ENCODE measurements at regions not wholly inside any gene's neighbourhood (a gene's known extent, or its start where the extent isn't known, plus 50 kb on each side); places are given as distances from the start of the nearest gene placed in this dataset.

GRCh38 chr10:93206652-93207051, 133.0 kb downstream of the CYP26A1 start:
- no peaks in the 10 kb centered on the region for H3K36me3 ChIP-seq (ENCODE audit: control insufficient read depth, low read depth, low read length)
- H3K4me3 ChIP-seq (ENCODE audit: low read length): no peak overlapping the region
- H3K27me3 ChIP-seq (ENCODE audit: control insufficient read depth, insufficient read depth, low read length): no peaks in the 10 kb centered on the region
- no peak overlapping the region for H3K9ac ChIP-seq (ENCODE audit: low read length)
- no peak overlapping the region for H3K27ac ChIP-seq (ENCODE audit: low read length)
- H3K9me3 ChIP-seq (ENCODE audit: control insufficient read depth, low read depth, low read length): no peaks in the 10 kb centered on the region
- no peaks in the 10 kb centered on the region for H3K4me1 ChIP-seq (ENCODE audit: control insufficient read depth, low read depth, low read length)

GRCh38 chr10:93208717-93209464, 135.2 kb downstream of the CYP26A1 start:
- no peak overlapping the region for H3K4me3 ChIP-seq (ENCODE audit: low read length)
- no peaks in the 10 kb centered on the region for H3K27me3 ChIP-seq (ENCODE audit: control insufficient read depth, insufficient read depth, low read length)
- H3K9ac ChIP-seq (ENCODE audit: low read length): no peak overlapping the region
- no peak overlapping the region for H3K27ac ChIP-seq (ENCODE audit: low read length)
- no peaks in the 10 kb centered on the region for H3K4me1 ChIP-seq (ENCODE audit: control insufficient read depth, low read depth, low read length)
- H3K36me3 ChIP-seq (ENCODE audit: control insufficient read depth, low read depth, low read length): no peaks in the 10 kb centered on the region
- no peaks in the 10 kb centered on the region for H3K9me3 ChIP-seq (ENCODE audit: control insufficient read depth, low read depth, low read length)

- Histone ChIP-seq H3K27me3 (ENCODE audit: control insufficient read depth, insufficient read depth, low read length) (no peaks in the 10 kb centered on the region), H3K9ac (ENCODE audit: low read length) (no peak overlapping the region), H3K9me3 (ENCODE audit: control insufficient read depth, low read depth, low read length) (no peaks in the 10 kb centered on the region), H3K4me1 (ENCODE audit: control insufficient read depth, low read depth, low read length) (no peaks in the 10 kb centered on the region), H3K27ac (ENCODE audit: low read length) (no peak overlapping the region), H3K36me3 (ENCODE audit: control insufficient read depth, low read depth, low read length) (no peaks in the 10 kb centered on the region), H3K4me3 (ENCODE audit: low read length) (no peak overlapping the region)
Observed at GRCh38 chr10:93211991-93212390, 138.3 kb downstream of the CYP26A1 start.

- Histone ChIP-seq H3K27ac (ENCODE audit: low read length) (no peak overlapping the region), H3K27me3 (ENCODE audit: control insufficient read depth, insufficient read depth, low read length) (no peaks in the 10 kb centered on the region), H3K9ac (ENCODE audit: low read length) (no peak overlapping the region), H3K9me3 (ENCODE audit: control insufficient read depth, low read depth, low read length) (no peaks in the 10 kb centered on the region), H3K36me3 (ENCODE audit: control insufficient read depth, low read depth, low read length) (no peaks in the 10 kb centered on the region), H3K4me1 (ENCODE audit: control insufficient read depth, low read depth, low read length) (no peaks in the 10 kb centered on the region), H3K4me3 (ENCODE audit: low read length) (no peak overlapping the region)
Observed at GRCh38 chr10:93215312-93215711, 141.6 kb downstream of the CYP26A1 start.

GRCh38 chr10:93216341-93216985, 142.8 kb downstream of the CYP26A1 start:
- Histone ChIP-seq H3K27ac (ENCODE audit: low read length) (no peak overlapping the region), H3K9me3 (ENCODE audit: control insufficient read depth, low read depth, low read length) (no peaks in the 10 kb centered on the region), H3K9ac (ENCODE audit: low read length) (no peak overlapping the region), H3K36me3 (ENCODE audit: control insufficient read depth, low read depth, low read length) (no peaks in the 10 kb centered on the region), H3K27me3 (ENCODE audit: control insufficient read depth, insufficient read depth, low read length) (no peaks in the 10 kb centered on the region), H3K4me1 (ENCODE audit: control insufficient read depth, low read depth, low read length) (no peaks in the 10 kb centered on the region), H3K4me3 (ENCODE audit: low read length) (no peak overlapping the region)

- Histone ChIP-seq H3K9me3 (ENCODE audit: control insufficient read depth, low read depth, low read length) (no peaks in the 10 kb centered on the region), H3K36me3 (ENCODE audit: control insufficient read depth, low read depth, low read length) (no peaks in the 10 kb centered on the region), H3K4me1 (ENCODE audit: control insufficient read depth, low read depth, low read length) (no peaks in the 10 kb centered on the region), H3K9ac (ENCODE audit: low read length) (no peak overlapping the region), H3K27ac (ENCODE audit: low read length) (no peak overlapping the region), H3K4me3 (ENCODE audit: low read length) (no peak overlapping the region), H3K27me3 (ENCODE audit: control insufficient read depth, insufficient read depth, low read length) (no peaks in the 10 kb centered on the region)
Observed at GRCh38 chr10:93218386-93218785, 144.7 kb downstream of the CYP26A1 start.

- H3K4me1 ChIP-seq (ENCODE audit: control insufficient read depth, low read depth, low read length): no peaks in the 10 kb centered on the region
- no peak overlapping the region for H3K4me3 ChIP-seq (ENCODE audit: low read length)
- H3K27me3 ChIP-seq (ENCODE audit: control insufficient read depth, insufficient read depth, low read length): no peaks in the 10 kb centered on the region
- H3K36me3 ChIP-seq (ENCODE audit: control insufficient read depth, low read depth, low read length): no peaks in the 10 kb centered on the region
- no peaks in the 10 kb centered on the region for H3K9me3 ChIP-seq (ENCODE audit: control insufficient read depth, low read depth, low read length)
- no peak overlapping the region for H3K27ac ChIP-seq (ENCODE audit: low read length)
- H3K9ac ChIP-seq (ENCODE audit: low read length): no peak overlapping the region
Observed at GRCh38 chr10:93219347-93219746, 145.7 kb downstream of the CYP26A1 start.

- no peaks in the 10 kb centered on the region for H3K9me3 ChIP-seq (ENCODE audit: control insufficient read depth, low read depth, low read length)
- no peaks in the 10 kb centered on the region for H3K4me1 ChIP-seq (ENCODE audit: control insufficient read depth, low read depth, low read length)
- H3K36me3 ChIP-seq (ENCODE audit: control insufficient read depth, low read depth, low read length): no peaks in the 10 kb centered on the region
- H3K9ac ChIP-seq (ENCODE audit: low read length): no peak overlapping the region
- H3K27ac ChIP-seq (ENCODE audit: low read length): no peak overlapping the region
- no peak overlapping the region for H3K4me3 ChIP-seq (ENCODE audit: low read length)
- H3K27me3 ChIP-seq (ENCODE audit: control insufficient read depth, insufficient read depth, low read length): no peaks in the 10 kb centered on the region
Observed at GRCh38 chr10:93220296-93221170, 146.8 kb downstream of the CYP26A1 start.

- no peak overlapping the region for H3K4me3 ChIP-seq (ENCODE audit: low read length)
- no peak overlapping the region for H3K27ac ChIP-seq (ENCODE audit: low read length)
- no peaks in the 10 kb centered on the region for H3K4me1 ChIP-seq (ENCODE audit: control insufficient read depth, low read depth, low read length)
- no peak overlapping the region for H3K9ac ChIP-seq (ENCODE audit: low read length)
- no peaks in the 10 kb centered on the region for H3K9me3 ChIP-seq (ENCODE audit: control insufficient read depth, low read depth, low read length)
- no peaks in the 10 kb centered on the region for H3K27me3 ChIP-seq (ENCODE audit: control insufficient read depth, insufficient read depth, low read length)
- H3K36me3 ChIP-seq (ENCODE audit: control insufficient read depth, low read depth, low read length): no peaks in the 10 kb centered on the region
Observed at GRCh38 chr10:93221171-93221496, 147.4 kb downstream of the CYP26A1 start.

- H3K27ac ChIP-seq (ENCODE audit: low read length): no peak overlapping the region
Observed at GRCh38 chr10:93221521-93221920, 147.8 kb downstream of the CYP26A1 start.

GRCh38 chr10:93222211-93222754, 148.6 kb downstream of the CYP26A1 start:
- H3K4me3 ChIP-seq (ENCODE audit: low read length): no peak overlapping the region
- H3K27ac ChIP-seq (ENCODE audit: low read length): no peak overlapping the region
- no peaks in the 10 kb centered on the region for H3K27me3 ChIP-seq (ENCODE audit: control insufficient read depth, insufficient read depth, low read length)
- no peaks in the 10 kb centered on the region for H3K9me3 ChIP-seq (ENCODE audit: control insufficient read depth, low read depth, low read length)
- no peaks in the 10 kb centered on the region for H3K36me3 ChIP-seq (ENCODE audit: control insufficient read depth, low read depth, low read length)
- H3K4me1 ChIP-seq (ENCODE audit: control insufficient read depth, low read depth, low read length): no peaks in the 10 kb centered on the region
- no peak overlapping the region for H3K9ac ChIP-seq (ENCODE audit: low read length)

More at GRCh38 chr10:93221521-93221920, 147.8 kb downstream of the CYP26A1 start:
- H3K4me3 ChIP-seq (ENCODE audit: low read length): no peak overlapping the region
- H3K9ac ChIP-seq (ENCODE audit: low read length): no peak overlapping the region
- H3K4me1 ChIP-seq (ENCODE audit: control insufficient read depth, low read depth, low read length): no peaks in the 10 kb centered on the region
- no peaks in the 10 kb centered on the region for H3K27me3 ChIP-seq (ENCODE audit: control insufficient read depth, insufficient read depth, low read length)
- H3K36me3 ChIP-seq (ENCODE audit: control insufficient read depth, low read depth, low read length): no peaks in the 10 kb centered on the region
- no peaks in the 10 kb centered on the region for H3K9me3 ChIP-seq (ENCODE audit: control insufficient read depth, low read depth, low read length)
